ENCODE measurements at regions not wholly inside any gene's neighbourhood (a gene's known extent, or its start where the extent isn't known, plus 50 kb on each side); places are given as distances from the start of the nearest gene placed in this dataset.

- H3K27ac ChIP-seq (replicated peaks): no peak overlapping the region
- no peak overlapping the region for H3K4me3 ChIP-seq (replicated peaks; ENCODE audit: insufficient read depth, low read length)
- TF ChIP-seq POLR2AphosphoS5 (IDR thresholded peaks at IDR 0.05; ENCODE audit: low read depth) (no peak), REST (IDR thresholded peaks at IDR 0.05; ENCODE audit: insufficient replicate concordance, low read depth) (no peak), GABPA (IDR thresholded peaks at IDR 0.05; ENCODE audit: low read depth) (no peak), SPI1 (IDR thresholded peaks at IDR 0.05; ENCODE audit: borderline replicate concordance, low read depth) (no peak)
- TF ChIP-seq, protein P1, sequence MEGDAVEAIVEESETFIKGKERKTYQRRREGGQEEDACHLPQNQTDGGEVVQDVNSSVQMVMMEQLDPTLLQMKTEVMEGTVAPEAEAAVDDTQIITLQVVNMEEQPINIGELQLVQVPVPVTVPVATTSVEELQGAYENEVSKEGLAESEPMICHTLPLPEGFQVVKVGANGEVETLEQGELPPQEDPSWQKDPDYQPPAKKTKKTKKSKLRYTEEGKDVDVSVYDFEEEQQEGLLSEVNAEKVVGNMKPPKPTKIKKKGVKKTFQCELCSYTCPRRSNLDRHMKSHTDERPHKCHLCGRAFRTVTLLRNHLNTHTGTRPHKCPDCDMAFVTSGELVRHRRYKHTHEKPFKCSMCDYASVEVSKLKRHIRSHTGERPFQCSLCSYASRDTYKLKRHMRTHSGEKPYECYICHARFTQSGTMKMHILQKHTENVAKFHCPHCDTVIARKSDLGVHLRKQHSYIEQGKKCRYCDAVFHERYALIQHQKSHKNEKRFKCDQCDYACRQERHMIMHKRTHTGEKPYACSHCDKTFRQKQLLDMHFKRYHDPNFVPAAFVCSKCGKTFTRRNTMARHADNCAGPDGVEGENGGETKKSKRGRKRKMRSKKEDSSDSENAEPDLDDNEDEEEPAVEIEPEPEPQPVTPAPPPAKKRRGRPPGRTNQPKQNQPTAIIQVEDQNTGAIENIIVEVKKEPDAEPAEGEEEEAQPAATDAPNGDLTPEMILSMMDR (IDR thresholded peaks at IDR 0.05; ENCODE audit: insufficient read depth, low read length): no peak
- no peaks in the 10 kb centered on the region for H3K27me3 ChIP-seq (ENCODE audit: insufficient read depth, poor library complexity, severe bottlenecking)
- no peak for DNase-seq (ENCODE audit: low read depth in 1 of 2, low spot score in 1 of 2)
These were observed 72.2 kb upstream of the KLF3 start for GRCh38 chr4:38591617-38592337.

- Histone ChIP-seq H3K27me3 (ENCODE audit: insufficient read depth, poor library complexity, severe bottlenecking) (no peaks in the 10 kb centered on the region), H3K4me3 (replicated peaks; ENCODE audit: insufficient read depth, low read length) (no peak overlapping the region)
These were observed 65.5 kb upstream of the KLF3 start for GRCh38 chr4:38598489-38598888.

GRCh38 chr4:38600575-38600974 lies 63.4 kb upstream of the KLF3 start:
- peak in 1 of 2 experiments; percentile 30 for DNase-seq (ENCODE audit: low read depth in 1 of 2, low spot score in 1 of 2)
- TF ChIP-seq SPI1 (IDR thresholded peaks at IDR 0.05; ENCODE audit: borderline replicate concordance, low read depth): peak; percentile 72
- TF ChIP-seq, protein P1 (IDR thresholded peaks at IDR 0.05; ENCODE audit: insufficient read depth, low read length): no peak
- Histone ChIP-seq H3K27me3 (ENCODE audit: insufficient read depth, poor library complexity, severe bottlenecking) (no peaks in the 10 kb centered on the region), H3K4me3 (replicated peaks; ENCODE audit: insufficient read depth, low read length) (no peak overlapping the region), H3K27ac (replicated peaks) (no peak overlapping the region)

More at GRCh38 chr4:38598489-38598888, 65.5 kb upstream of the KLF3 start:
- no peak overlapping the region for H3K27ac ChIP-seq (replicated peaks)
- DNase-seq (ENCODE audit: low read depth in 1 of 2, low spot score in 1 of 2): no peak
- TF ChIP-seq REST (IDR thresholded peaks at IDR 0.05; ENCODE audit: insufficient replicate concordance, low read depth): no peak
- TF ChIP-seq GABPA (IDR thresholded peaks at IDR 0.05; ENCODE audit: low read depth): no peak
- TF ChIP-seq, protein P1 (IDR thresholded peaks at IDR 0.05; ENCODE audit: insufficient read depth, low read length): no peak
- no peak for TF ChIP-seq SPI1 (IDR thresholded peaks at IDR 0.05; ENCODE audit: borderline replicate concordance, low read depth)
- no peak for TF ChIP-seq POLR2AphosphoS5 (IDR thresholded peaks at IDR 0.05; ENCODE audit: low read depth)

All from HL-60 (cell line).